ENCODE measurements at regions not wholly inside any gene's neighbourhood (a gene's known extent, or its start where the extent isn't known, plus 50 kb on each side); places are given as distances from the start of the nearest gene placed in this dataset.

- no peak for TF ChIP-seq CTCF (IDR thresholded peaks at IDR 0.05; ENCODE audit: low read length)
- TF ChIP-seq EZH2 (IDR thresholded peaks at IDR 0.05; ENCODE audit: borderline replicate concordance, low read length): no peak
These were observed 1089.7 kb downstream of the EFNB2 start for GRCh38 chr13:105445796-105446195.
